CD4-positive, alpha-beta T cell treated with Interleukin-4 for 1 hour (primary cell): ENCODE measurements at regions not wholly inside any gene's neighbourhood (a gene's known extent, or its start where the extent isn't known, plus 50 kb on each side); places are given as distances from the start of the nearest gene placed in this dataset.

Source experiments
- DNase-seq, 2 donors: peaks; one replicate each; pipeline ENCODE4 v3.0.0-alpha.2; 2020 to 2022

DNA sequence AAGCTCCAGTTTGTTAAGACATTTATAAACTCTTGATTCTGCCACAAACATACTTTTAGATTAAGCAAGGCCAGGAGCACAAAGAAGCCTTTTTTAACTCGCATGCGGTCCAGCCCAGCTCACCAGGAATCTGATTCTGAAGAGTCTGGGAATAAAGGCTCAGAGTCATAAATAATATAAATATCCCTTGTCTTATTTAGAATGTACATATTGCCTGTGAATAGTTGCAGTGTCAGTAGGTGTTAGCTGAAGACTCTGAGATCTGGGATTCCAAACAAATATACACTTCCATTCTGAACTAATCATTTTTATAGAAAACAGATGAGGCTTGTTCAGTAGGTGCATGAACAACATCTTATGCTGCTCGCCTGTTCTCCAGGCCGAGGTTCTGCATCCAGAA lies 59.1 kb upstream of the ELAC2 start:
- DNase-seq: no peak

DNA sequence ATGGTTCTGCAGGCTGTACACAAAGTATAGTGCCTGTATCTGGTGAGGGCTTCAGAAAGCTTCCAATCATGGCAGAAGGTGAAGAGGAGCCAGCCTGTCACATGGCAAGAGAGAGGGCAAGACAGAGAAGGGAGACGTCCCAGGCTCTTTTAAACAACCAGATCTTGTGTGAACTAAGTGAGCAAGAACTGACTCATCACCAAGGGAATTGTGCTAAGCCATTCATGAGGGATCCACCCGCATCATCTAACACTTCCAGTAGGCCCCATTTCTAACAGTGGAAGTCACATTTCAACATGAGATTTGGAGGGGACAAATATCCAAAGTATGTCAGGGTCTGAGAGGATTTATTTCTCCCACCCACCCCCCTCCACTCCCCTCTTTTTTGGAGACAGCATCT lies 56.2 kb upstream of the ELAC2 start:
- DNase-seq: no peak

DNA sequence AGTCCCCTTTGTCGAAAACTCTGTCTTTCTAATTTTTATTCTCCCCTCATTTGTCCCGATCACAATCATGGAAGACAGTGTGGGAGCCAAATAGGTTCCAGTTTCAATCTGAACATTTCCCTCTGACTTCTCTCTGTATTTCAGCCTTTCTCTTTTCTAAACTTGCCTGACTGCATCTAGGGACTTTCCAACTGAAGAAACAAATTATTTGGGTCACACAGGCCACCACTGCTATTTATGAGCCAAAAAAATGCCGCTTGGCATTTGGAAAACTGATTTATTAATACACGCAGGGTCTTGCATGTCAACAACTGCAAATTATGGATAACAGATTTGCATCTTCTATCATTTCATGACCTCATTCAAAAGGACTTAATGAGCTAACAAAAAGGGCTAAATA lies 55.2 kb upstream of the ELAC2 start:
- no peak for DNase-seq

DNA sequence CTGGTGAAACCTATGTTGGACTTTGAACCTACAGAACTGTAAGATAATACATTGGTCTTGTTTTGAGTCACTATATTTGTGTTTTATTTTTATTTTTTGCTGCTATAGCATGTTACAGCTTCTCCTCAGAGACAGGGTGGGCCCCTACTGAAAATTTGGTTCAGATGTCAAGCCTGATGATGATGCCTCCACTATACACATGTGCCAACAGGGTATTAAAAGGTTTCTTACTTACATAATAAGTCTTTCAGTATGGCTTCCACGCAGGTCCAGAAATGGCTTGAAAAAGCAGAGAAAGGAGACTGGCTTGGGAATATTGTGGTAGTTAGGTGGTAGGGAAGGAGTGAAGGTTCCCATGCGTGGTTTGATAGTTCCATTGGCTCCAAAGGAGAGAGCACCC lies 52.9 kb upstream of the ELAC2 start:
- no peak for DNase-seq

DNA sequence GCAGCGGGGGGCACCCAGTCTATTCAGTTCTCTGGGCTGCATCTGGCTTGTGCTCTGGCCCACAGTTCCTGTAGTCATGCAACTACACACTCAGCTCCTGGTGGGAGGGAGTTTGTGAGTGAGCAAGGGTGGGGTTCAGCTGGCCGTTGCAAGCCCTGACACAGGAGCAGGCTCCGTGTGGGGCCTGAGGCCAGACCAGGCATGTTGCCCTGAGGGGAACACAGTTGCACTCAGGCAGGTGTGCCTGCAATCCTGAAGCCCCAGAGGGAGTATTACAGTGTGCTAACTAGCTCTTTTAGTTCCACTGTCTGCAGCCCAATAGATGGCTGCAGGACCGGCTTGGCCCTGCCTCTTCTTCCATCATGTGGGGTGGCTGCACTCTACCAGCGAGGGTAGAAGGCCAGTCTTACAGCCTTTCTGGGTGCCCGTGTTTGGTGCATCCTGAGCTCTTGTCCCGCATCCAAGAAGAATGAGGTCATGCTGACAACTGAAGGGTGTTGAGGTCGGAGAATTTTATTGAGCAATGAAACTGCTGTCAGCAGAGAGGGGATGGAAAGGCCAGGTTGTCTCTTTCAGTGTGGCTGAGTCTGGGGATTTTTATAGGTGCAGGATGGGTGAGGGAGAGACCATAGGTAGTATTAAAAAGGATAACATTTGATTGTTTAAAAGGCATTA lies 49.9 kb upstream of the ELAC2 start:
- DNase-seq: no peak
